NCI-H187 treated with DMSO at 0.1 percent for 48 hours (cell line): ENCODE measurements at regions not wholly inside any gene's neighbourhood (a gene's known extent, or its start where the extent isn't known, plus 50 kb on each side); places are given as distances from the start of the nearest gene placed in this dataset.
"Not testable (repeated sequence)": the region's sequence is repeated elsewhere in the genome, so short reads cannot be mapped to it uniquely, and the experiment has no call there.

Experiments
- DNase-seq: peaks from one replicate; lab custom pipeline; 2025; lab: John Stamatoyannopoulos, UW

DNA sequence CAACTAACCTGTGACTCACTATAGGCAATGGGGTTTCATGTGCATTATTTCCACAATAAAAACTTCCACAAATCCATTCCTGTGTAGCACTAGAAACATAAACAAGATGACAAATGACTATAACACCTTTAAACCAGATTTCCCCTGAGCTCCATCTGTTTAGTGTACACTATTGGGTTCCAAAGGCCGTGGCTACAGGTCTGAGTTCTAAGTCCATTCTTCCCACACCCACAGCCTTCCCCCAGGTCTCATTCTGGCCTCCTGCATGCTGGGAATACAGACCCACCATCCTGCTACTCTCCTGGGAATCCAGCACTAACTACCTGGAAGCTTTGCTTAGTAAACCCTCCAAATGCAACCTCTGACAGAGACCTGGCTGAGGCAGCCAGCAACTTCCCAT, 460.2 kb downstream of the RPIA start:
- not testable (repeated sequence) for DNase-seq

DNA sequence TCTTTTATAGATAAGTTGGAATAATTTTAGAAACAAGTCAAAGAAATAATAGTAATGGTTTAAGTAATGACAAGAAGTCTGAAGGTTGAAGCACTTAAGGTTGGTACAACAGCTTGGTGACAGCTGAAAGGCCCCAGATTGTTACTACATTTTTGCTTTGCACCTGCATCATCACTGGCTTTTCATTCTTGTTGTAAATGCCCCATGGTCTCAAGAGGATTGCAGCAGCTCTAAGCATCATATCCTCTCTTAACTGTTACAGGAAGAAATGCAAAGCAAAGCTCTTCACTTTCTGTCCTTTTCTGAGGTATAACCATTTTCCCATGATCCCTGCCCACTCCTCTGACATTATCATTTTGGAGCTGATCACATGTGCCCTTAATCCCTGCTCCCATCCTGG, 461.0 kb downstream of the RPIA start:
- DNase-seq: not testable (repeated sequence)

DNA sequence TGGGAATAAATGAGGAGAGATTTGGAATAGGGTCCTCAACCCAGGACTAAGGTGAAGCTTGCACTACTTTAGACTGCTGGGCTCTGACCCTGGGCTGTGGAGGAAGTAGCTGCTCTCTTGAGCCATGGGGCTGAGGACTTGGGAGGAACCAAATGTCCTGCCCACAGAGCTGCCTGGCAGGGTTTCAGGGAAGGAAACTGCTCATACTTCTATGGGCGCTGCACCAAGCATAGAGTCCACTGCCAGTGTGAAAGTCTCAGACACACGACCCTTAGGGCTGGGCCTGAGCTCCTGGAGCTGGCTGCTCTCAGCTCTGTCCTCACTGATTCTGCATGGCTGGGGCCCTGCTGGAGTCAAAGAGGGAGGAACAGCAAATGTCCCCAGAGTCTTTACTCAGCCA, 461.7 kb downstream of the RPIA start:
- DNase-seq: not testable (repeated sequence)

DNA sequence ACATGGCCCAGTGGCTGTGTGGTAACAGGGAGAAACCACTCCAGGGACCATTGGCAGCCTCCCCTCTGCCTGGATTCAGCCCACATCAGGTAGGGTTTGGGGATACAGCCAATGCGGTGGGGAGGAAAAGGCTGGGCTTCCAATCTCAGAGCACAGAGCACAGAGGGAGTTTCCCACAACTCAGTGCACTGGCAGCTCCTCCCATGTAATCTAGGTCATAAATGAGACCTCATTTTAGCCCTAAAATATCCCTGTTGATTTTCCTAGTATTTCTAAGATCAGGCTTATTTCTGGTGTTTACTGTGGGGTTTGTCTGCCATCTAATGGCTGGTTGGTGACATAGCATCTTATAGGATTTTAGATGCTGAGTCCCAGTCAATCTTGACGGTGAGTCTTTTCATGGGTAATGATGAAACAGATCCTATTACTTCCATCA, 462.8 kb downstream of the RPIA start:
- not testable (repeated sequence) for DNase-seq

DNA sequence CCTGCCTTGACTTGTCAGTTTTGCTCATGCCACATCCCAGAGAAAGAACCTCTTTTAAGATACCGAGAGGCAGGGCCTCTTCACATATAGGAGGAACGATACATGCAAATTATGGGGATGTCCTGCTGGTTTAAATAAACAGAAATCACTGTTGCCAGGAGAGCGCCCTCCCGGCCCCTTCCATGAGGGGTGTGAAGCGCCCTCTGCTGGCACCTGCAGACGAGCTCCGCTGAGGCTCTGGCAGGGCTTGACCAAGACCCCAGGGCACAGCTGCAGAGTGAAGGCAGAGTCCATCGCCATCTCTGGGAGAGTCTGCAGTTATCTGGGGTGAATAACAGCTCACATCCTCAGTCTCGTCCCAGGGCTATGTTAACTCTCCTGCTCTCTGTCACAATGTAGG, 468.8 kb downstream of the RPIA start:
- not testable (repeated sequence) for DNase-seq

DNA sequence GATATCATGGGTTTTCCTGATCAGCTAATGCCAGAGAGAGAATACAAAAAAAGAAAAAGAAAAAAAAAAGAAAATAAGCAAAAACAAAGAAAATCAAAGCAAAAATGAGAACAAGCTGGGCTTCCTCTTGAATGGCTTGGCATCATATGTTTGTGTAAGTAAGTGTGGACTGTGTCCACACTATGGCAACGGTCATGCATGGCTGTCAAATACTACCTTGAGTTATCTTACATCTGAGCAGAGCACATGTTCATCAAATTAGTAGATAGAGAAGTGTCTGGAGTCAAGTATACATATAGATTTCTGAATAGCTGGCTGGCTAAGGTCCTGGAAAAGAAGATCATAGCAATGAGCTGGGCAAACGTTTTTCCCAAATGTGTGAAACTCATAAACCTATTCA, 470.2 kb downstream of the RPIA start:
- DNase-seq: not testable (repeated sequence)

DNA sequence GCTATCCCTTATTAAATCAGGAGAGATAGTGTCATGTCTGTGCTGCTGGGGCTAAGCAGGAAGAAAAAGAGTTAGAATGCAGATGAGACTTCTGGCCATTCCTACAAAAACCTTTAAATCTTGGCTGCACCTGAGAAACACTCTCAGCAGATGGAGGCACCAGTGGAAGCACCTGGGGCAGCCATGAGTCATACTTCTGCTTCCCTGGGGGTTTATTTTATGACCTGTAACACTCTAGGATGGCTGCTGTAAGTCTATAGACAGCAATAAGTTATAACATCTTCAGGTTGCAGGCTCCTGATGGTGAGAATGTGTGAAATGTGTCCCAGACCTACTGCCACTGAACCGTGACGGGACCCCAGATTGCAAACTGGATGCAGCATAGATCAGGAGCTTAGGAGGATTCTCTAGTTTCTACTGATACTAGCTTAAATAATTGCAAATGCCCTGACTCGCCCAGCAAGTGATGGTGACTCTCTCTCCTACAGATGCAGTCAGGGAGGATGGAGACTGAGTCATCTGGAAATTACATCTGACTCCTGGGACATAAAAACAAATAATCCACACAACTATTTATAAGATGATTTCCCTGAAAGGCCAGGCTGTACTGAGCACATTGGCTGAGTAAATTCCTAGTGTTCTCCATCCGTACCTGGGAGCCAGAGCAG, 479.2 kb downstream of the RPIA start:
- not testable (repeated sequence) for DNase-seq

DNA sequence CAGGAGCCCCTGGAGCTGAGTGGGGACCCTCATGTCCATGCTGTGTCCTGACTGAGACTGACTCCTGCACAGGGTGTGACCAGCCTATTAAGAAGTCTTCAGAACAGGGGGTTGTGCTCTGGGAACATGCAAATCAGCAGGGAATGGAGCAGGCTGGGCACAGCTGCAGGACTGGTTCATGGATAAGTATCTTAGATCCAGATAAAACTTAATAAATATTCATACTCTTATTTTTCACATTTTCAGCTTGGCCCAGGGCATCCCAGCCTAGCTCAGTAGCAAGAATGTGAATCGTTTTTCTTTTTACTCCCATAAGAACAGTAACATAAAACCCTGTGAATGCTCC, 479.7 kb downstream of the RPIA start:
- DNase-seq: not testable (repeated sequence)

DNA sequence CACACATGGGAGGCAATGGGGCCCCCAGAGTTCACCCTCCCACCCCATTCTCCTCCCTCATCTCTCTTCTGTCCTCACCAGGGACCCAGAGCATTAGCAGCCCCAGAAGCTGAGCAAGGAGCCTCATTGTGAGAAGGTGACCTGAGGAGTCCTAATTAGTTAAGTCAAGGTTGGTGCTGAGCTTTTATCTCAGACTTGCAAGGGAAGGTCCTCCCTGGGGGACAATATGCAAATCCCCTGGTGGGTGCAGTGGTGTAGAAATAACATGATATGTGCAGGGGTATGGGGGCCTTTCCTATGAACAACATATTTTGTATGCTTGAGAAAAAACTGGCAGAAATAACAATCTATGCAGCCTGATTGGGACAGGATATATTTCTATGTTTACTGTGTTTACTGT, 485.5 kb downstream of the RPIA start:
- not testable (repeated sequence) for DNase-seq

DNA sequence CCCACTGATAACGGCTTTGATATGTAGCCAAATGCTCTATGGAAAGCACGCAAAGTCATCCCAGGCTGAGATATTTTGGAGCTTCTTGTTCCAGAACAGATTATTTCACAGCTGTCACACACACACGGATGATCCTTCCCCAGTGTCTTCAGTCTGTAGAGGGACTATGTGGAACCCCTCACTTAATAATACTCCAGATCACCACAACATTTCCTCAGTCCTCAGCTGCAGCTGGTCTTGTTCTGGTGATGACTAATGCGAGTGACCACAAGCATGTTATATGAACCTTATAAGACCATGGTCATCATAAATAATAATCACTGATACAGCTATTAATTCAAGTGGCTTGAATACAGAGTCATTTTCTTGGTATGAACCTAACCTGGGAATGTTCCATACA, 490.7 kb downstream of the RPIA start:
- DNase-seq: not testable (repeated sequence)

DNA sequence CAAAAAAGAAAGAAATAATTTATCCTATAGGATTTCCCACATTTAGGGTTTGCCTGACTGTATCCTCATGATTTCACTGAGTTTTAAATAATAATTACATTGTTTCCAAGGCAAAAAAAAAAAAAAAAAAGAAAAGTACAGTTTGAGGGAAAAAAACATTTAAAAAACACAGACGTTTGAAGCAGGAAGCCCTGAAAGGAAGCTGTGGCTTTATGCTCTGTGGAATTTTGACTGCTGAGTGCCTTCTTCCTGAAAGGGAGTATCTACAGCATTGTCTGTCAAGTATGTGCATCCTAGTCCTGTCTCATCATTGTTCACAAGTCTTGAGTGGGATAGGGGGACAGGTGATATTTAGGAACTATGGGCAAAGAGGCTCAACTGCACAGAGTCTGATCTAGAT, 493.3 kb downstream of the RPIA start:
- DNase-seq: not testable (repeated sequence)

DNA sequence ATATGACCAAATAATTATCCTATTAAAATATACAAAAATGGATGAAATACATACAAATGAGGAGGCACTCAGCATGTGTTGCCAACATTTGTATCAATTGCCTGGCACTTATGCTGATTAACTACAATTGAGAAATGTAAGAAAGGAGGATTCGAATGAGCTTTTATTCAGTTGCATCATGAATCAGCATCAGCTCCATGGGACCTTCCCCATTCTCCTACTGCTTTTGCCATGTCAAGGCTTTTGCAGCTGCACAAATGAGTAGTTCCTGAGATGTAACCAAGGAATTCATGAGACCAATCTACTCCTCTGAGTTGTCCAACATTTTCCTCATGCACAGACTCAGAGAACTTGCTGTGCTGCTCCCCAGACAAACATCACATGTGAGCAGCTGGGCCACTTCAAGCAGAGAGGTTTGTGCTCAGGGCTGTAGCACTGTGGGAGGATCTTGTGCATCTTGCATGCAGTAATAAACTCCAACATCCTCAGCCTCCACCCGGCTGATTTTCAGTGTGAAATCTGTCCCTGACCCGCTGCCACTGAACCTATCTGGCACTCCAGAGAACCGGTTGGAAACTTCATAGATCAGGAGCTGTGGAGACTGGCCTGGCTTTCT, 504.3 kb downstream of the RPIA start:
- not testable (repeated sequence) for DNase-seq

DNA sequence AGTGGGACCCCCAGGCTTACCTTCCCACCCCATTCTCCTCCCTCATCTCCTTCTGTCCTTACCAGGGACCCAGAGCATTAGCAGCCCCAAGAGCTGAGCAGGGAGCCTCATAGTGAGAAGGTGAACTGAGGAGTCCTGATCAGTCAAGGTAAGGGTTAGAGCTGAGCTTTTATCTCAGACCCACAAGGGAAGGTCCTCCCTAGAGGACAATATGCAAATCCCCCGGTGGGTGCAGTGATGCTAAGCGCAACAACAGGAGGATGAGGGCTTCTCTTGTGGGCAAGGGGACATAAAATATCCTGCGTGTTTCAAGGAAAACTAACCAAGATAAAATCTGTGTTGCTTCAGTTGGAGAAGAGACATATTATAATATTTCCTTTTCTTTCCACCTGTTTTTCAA, 505.2 kb downstream of the RPIA start:
- DNase-seq: not testable (repeated sequence)

DNA sequence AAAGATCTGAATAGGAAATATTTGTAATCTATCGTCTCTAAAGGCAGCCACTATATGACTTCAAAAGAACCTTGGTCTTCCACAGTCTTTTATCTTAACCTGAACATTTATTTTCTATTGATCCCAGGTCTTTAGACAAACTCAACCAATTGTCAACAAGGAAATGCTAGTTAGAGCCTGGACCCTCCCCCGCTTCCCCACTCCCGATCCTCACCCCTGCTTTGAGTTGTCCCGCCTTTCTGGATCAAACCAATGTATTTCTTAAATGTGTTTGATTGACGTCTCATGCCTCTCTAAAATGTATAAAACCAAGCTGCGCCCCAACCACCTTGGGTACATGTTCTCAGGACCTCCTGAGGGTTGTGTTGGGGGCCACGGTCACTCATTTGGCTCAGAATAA, 506.6 kb downstream of the RPIA start:
- not testable (repeated sequence) for DNase-seq

DNA sequence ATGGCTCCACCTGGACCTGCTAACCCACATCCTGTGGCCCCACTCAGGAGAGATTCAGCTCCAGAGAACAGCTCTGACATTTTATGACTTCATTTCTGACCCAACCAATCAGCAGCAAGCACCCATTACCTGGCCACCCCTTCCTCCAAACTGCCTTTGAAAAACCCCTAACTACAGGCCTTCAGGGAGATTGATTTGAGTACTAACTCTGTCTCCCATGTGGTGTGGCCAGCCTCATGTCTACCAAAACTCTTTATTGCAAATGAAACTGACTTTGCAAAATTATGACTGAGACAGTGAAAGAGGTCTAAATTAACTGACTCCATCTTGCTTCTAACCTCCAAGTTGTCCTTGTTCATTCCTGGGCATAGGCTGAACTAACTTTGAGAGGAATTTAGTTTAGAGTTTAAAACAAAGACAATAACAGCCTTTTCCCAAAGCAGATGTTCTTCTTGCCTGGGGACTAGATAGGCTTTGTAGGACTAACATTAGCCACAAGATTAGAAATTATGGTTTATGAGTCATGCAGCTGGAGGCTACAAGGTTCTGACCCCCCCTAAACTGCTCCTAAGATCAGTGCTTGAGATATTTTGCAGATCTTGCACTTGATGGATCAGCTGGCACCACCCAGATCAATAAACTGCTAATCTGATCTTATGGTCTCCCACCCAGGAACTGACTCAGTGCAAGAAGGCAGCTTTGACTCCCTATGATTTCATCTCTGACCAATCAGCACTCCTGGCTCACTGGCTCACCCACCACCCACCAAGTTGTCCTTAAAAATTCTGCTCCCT, 508.2 kb downstream of the RPIA start:
- not testable (repeated sequence) for DNase-seq

DNA sequence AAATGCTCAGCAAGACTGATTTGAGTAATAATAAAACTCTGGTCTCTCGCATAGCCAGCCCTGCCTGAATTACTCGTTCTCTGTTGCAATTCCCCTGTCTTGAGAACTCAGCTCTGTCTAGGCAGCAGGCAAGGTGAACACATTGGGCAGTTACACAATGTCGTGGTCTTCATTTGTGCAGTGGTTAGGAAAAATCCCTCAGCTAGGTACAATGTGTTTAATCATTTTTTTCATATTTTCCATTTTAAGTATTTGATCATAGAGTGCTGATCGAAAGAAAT, 508.7 kb downstream of the RPIA start:
- not testable (repeated sequence) for DNase-seq

DNA sequence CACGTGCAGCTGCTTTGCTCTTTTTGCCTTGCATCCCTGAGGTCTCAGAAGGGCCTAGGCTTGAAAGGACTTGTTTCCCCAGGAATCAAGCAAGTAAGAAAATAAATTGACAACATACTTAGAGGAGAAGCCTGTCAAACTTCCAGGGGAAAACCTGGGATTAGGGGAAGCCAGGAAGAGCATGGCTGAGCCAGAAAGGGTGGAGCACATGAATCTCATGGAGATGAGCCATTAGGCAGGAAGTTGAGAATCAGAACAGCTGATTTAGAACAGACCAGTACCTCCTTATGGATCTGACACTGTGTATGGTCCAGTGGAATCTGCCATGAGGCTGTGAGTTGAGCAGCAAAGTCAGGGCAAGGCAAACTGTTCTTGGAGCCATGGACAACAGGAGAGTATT, 511.0 kb downstream of the RPIA start:
- DNase-seq: not testable (repeated sequence)

DNA sequence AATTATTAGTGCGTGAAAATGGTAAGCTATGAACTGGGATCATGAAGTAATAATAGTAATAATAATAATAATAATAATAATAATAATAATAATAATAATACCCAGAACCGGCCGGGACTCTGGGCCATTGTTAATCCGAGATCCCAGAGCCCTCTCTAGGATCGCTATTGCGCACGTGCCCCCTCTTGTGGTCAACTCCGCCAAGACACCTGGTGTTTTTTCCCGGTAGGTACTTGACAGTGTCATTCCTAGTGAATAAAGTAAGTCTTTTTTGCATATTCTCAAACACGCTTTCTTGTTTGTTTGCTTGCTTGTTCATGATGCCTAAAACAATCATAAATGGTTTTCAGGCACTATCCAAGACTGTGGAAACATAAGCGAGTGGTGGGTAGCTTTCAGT, 513.7 kb downstream of the RPIA start:
- not testable (repeated sequence) for DNase-seq

DNA sequence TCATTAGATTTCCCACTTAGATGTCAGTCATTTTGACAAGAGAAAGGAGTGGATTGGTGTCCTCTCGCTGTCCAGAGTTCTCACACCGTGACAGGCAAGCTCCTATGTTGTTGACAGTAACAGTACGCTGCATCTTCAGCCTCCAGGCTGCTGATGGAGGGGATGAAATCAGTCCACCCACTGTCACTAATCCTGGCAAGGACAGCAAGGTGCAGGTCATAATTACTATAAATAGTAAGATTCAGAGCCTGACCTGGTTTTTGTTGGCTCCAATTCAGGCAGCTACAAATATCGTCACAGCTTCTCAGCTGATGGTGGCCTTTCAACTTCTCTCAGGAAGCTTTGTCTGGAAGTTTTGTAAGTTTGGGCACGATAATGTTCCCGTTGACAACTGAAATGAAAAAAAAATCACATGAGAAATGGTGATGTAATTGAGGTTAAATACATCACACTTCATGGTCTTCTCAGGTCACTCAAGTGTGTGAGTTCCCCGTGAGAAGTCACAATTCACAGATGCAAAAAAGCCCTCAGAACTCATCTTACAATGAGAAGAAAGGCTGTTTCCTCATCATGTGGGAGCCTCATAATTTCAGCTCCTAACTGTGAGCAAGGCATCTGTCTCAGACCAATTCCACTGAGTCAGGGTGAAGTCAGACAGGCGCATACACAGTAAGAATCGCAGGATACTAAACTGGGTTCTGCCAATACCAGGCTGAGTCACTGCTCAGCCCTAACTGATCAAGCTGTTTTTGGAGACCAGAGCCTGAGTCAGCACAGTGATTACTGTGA, 516.9 kb downstream of the RPIA start:
- DNase-seq: not testable (repeated sequence)

DNA sequence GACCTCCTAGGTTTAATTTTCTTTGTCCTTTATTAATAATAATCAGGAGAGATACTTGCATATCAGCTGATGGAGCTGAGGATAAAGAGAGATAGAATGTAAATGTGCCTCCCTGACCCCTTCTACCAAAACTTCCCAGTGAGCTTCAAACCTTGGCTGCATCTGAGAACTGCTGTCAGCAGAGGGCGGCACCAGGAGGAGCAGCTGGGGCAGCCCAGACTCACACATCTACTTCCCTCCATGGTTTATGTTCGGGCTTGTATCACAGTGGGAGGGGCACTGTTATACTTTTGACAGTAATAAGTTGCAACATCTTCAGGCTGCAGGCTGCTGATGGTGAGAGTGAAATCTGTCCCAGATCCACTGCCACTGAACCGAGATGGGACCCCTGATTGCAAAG, 521.7 kb downstream of the RPIA start:
- not testable (repeated sequence) for DNase-seq

DNA sequence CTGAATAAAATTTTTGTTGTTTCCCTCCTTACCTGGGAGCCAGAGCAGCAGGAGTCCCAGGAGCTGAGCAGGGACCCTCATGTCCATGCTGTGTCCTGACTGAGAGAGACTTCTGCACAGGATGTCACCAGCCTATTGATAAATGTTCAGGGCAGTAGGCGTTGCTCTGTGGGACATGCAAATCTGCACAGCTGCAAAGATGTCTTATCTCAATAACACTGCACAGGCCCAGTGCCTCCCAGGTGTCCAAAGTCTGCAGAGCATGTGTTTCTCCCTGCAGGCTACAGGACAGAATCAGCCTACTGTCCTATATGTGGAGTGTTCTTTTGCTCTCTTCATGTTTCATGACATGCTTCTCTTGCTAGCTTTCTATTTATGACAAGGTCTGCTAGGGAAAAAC, 522.3 kb downstream of the RPIA start:
- DNase-seq: not testable (repeated sequence)

DNA sequence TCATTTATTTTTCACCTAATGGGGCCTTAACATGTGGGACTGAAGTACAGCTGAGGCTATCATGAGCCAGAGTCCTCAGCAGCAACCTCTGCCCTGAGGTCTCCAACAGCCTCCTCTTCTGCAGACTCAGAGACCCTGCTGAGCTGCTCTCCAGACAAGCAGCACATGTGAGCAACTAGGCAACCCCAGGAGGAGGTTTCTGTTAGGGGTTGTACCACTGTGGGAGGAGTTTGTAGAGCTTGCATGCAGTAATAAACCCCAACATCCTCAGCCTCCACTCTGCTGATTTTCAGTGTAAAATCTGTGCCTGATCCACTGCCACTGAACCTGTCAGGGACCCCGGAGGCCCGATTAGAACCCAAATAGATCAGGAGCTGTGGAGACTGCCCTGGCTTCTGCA, 530.0 kb downstream of the RPIA start:
- DNase-seq: not testable (repeated sequence)
